A673 (cell line): ENCODE measurements at regions not wholly inside any gene's neighbourhood (a gene's known extent, or its start where the extent isn't known, plus 50 kb on each side); places are given as distances from the start of the nearest gene placed in this dataset.

Source experiments
- EZH2 ChIP-seq: fragments of 200-600 bp; sonication (generic); IDR thresholded peaks from 2 replicates; pipeline ENCODE4 v1.6.1; 2017; ENCODE audit warnings: borderline replicate concordance, low read depth, mild to moderate bottlenecking, mixed read lengths, antibody characterized with exemption, low read length; ENCODE audit not compliant: poor library complexity, severe bottlenecking
- TF ChIP-seq, protein P1 (sequence below): fragments of 300-800, 200-600 bp; sonication (generic); conservative IDR thresholded peaks from 2 replicates; pipeline ENCODE4 v1.5.1; 2017; ENCODE audit warnings: low read depth, mild to moderate bottlenecking, antibody characterized with exemption, low read length, moderate library complexity, mixed read lengths

DNA sequence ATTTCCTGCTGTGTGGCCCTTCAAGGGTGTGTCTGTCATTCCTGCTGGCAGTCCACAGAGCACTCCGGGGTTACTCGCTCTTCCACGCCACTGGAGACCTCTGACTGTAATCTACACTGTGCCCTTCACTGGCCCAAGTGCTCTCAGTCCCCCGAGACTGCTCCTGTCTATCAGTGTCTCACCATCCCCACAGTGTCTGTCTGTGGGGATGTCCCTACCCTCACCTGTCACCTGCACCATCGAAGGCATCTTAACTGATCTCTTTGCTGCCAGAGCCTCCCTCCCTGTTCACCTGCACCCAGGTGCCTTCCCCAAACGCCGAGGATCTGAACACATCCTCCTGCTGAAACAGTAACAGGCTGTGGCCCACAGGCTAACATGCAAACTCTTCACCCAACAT lies 136.7 kb downstream of the MATN1 start:
- TF ChIP-seq, protein P1, sequence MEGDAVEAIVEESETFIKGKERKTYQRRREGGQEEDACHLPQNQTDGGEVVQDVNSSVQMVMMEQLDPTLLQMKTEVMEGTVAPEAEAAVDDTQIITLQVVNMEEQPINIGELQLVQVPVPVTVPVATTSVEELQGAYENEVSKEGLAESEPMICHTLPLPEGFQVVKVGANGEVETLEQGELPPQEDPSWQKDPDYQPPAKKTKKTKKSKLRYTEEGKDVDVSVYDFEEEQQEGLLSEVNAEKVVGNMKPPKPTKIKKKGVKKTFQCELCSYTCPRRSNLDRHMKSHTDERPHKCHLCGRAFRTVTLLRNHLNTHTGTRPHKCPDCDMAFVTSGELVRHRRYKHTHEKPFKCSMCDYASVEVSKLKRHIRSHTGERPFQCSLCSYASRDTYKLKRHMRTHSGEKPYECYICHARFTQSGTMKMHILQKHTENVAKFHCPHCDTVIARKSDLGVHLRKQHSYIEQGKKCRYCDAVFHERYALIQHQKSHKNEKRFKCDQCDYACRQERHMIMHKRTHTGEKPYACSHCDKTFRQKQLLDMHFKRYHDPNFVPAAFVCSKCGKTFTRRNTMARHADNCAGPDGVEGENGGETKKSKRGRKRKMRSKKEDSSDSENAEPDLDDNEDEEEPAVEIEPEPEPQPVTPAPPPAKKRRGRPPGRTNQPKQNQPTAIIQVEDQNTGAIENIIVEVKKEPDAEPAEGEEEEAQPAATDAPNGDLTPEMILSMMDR, result no peak
- no peak for TF ChIP-seq EZH2
